ENCODE measurements at regions not wholly inside any gene's neighbourhood (a gene's known extent, or its start where the extent isn't known, plus 50 kb on each side); places are given as distances from the start of the nearest gene placed in this dataset.

GRCh38 chr1:63238721-63239120 lies 83.6 kb upstream of the FOXD3 start:
- ATAC-seq (no peak), DNase-seq (no peak)
- intact Hi-C loops (cut with DNase I) = no loop called here
- no peaks in the 10 kb centered on the region for H3K27me3 ChIP-seq
- H3K36me3 ChIP-seq = no peaks in the 10 kb centered on the region
- no peaks in the 10 kb centered on the region for H3K4me1 ChIP-seq
- no peak overlapping the region for H3K27ac ChIP-seq
- no peak overlapping the region for H3K4me3 ChIP-seq
- 74 to 78% methylated on average over 1 of the region's 1 CpG for WGBS, 2 donors
- TF ChIP-seq CTCF (IDR thresholded peaks at IDR 0.05) = no peak
- H3K9me3 ChIP-seq = peaks cover 0 to 20% (median 0%) of the 10 kb centered on the region in 11 donors

- Histone ChIP-seq H3K4me1 (no peaks in the 10 kb centered on the region), H3K9me3 (peaks cover 0 to 14% (median 0%) of the 10 kb centered on the region in 11 donors), H3K4me3 (no peak overlapping the region), H3K27me3 (no peaks in the 10 kb centered on the region), H3K36me3 (no peaks in the 10 kb centered on the region), H3K27ac (no peak overlapping the region)
- ATAC-seq (no peak), DNase-seq (no peak)
- WGBS, 2 donors = 76 to 78% methylated on average over 3 of the region's 3 CpGs
- TF ChIP-seq CTCF (IDR thresholded peaks at IDR 0.05) = no peak
- intact Hi-C loops (cut with DNase I) = no loop called here
Observed at GRCh38 chr1:63245186-63245585, 77.2 kb upstream of the FOXD3 start.

GRCh38 chr1:63248216-63248615 lies 74.2 kb upstream of the FOXD3 start:
- WGBS, 2 donors = 58 to 64% methylated on average over 1 of the region's 1 CpG
- no peaks in the 10 kb centered on the region for H3K27me3 ChIP-seq

GRCh38 chr1:63255153-63255552 lies 67.2 kb upstream of the FOXD3 start:
- intact Hi-C loops (cut with DNase I) = no loop called here
- 83 to 97% methylated on average over 1 of the region's 1 CpG for WGBS, 2 donors

More at GRCh38 chr1:63248216-63248615, 74.2 kb upstream of the FOXD3 start:
- H3K4me3 ChIP-seq = no peak overlapping the region
- no peak for TF ChIP-seq CTCF (IDR thresholded peaks at IDR 0.05)
- H3K4me1 ChIP-seq = no peaks in the 10 kb centered on the region
- H3K9me3 ChIP-seq = peaks cover 0 to 14% (median 0%) of the 10 kb centered on the region in 11 donors
- ATAC-seq = no peak
- DNase-seq = no peak
- intact Hi-C loops (cut with DNase I) = no loop called here
- no peaks in the 10 kb centered on the region for H3K36me3 ChIP-seq
- no peak overlapping the region for H3K27ac ChIP-seq

More at GRCh38 chr1:63255153-63255552, 67.2 kb upstream of the FOXD3 start:
- Histone ChIP-seq H3K36me3 (no peaks in the 10 kb centered on the region), H3K27me3 (peaks cover 0 to 4% (median 0%) of the 10 kb centered on the region in 7 donors), H3K4me3 (no peak overlapping the region), H3K4me1 (no peaks in the 10 kb centered on the region), H3K27ac (no peak overlapping the region), H3K9me3 (peaks cover 0 to under 1% (median 0%) of the 10 kb centered on the region in 11 donors)
- DNase-seq (no peak), ATAC-seq (no peak)
- no peak for TF ChIP-seq CTCF (IDR thresholded peaks at IDR 0.05)

Data from heart right ventricle (tissue), 16 donors.